ENCODE measurements at regions not wholly inside any gene's neighbourhood (a gene's known extent, or its start where the extent isn't known, plus 50 kb on each side); places are given as distances from the start of the nearest gene placed in this dataset.

GRCh38 chr3:78026318-78026828, 986.5 kb downstream of the ROBO2 start:
- Histone ChIP-seq H3K79me2 (ENCODE audit: insufficient read depth, low read length) (no peaks in the 10 kb centered on the region), H3K9me3 (ENCODE audit: control insufficient read depth, low read depth, low read length) (no peaks in the 10 kb centered on the region), H3K56ac (ENCODE audit: insufficient read length, low read depth, low read length) (no peak overlapping the region), H2BK20ac (ENCODE audit: low read depth, low read length, poor library complexity, severe bottlenecking) (no peak overlapping the region), H3K23me2 (ENCODE audit: insufficient read length, low read depth, low read length, poor library complexity, severe bottlenecking) (no peaks in the 10 kb centered on the region), H3K4me2 (ENCODE audit: insufficient read depth, insufficient read length, low read length) (no peak overlapping the region), H3K9ac (ENCODE audit: extremely low read depth, insufficient read length, low read length) (no peak overlapping the region), H2BK12ac (ENCODE audit: insufficient read length, low read depth, low read length) (no peak overlapping the region), H4K91ac (ENCODE audit: insufficient read length, low read depth, low read length) (no peak overlapping the region), H3K79me1 (ENCODE audit: insufficient read depth, low read depth, low read length, poor library complexity, severe bottlenecking) (no peaks in the 10 kb centered on the region), H4K5ac (ENCODE audit: insufficient read length, low read depth, low read length) (no peak overlapping the region), H3K27ac (ENCODE audit: insufficient read length, low read depth, low read length) (no peak overlapping the region), H3K4ac (ENCODE audit: low read depth, low read length) (no peak overlapping the region), H4K8ac (replicated peaks; ENCODE audit: insufficient read length, low read depth, low read length) (no peak overlapping the region), H3K27me3 (ENCODE audit: insufficient read depth, low read length) (no peaks in the 10 kb centered on the region), H3K23ac (ENCODE audit: insufficient read length, low read depth, low read length) (no peak overlapping the region), H3K18ac (ENCODE audit: insufficient read length, low read depth, low read length) (no peak overlapping the region), H2AFZ (ENCODE audit: low read length) (no peak overlapping the region), H2BK120ac (ENCODE audit: low read depth, low read length, poor library complexity, severe bottlenecking) (no peak overlapping the region), H3T11ph (ENCODE audit: low read length) (no peak overlapping the region), H2BK5ac (ENCODE audit: insufficient read length, low read length) (no peak overlapping the region), H2AK5ac (ENCODE audit: insufficient read length, low read length) (no peak overlapping the region), H4K20me1 (ENCODE audit: control insufficient read depth, insufficient read depth, insufficient read length) (no peaks in the 10 kb centered on the region), H2BK15ac (ENCODE audit: low read depth, low read length) (no peak overlapping the region), H3K14ac (ENCODE audit: insufficient read depth, low read length) (no peak overlapping the region), H3K4me1 (ENCODE audit: insufficient read depth, low read length) (no peaks in the 10 kb centered on the region)
- Mint-ChIP-seq H3K4me1 (no peaks in the 10 kb centered on the region), H3K27ac (no peak overlapping the region), H3K27me3 (ENCODE audit: low read depth) (no peaks in the 10 kb centered on the region), H3K36me3 (ENCODE audit: insufficient read depth in 1 of 3, low read depth in 3 of 3) (peaks cover 0 to 3% (median 0%) of the 10 kb centered on the region in 3 experiments; a peak in 1 of 7 replicates), H3K9me3 (peaks cover 0 to 2% of the 10 kb centered on the region in 2 experiments; a peak in 1 of 5 replicates), H3K4me3 (no peak overlapping the region)
- DNase-seq = no peak
- WGBS (ENCODE audit: extremely low coverage, insufficient read length, low lambda C conversion rate) = no CpG with 5 or more reads among the region's 1 CpG
- TF ChIP-seq CTCF (conservative IDR thresholded peaks at IDR 0.05) = no peak
